ENCODE measurements at regions not wholly inside any gene's neighbourhood (a gene's known extent, or its start where the extent isn't known, plus 50 kb on each side); places are given as distances from the start of the nearest gene placed in this dataset.

DNA sequence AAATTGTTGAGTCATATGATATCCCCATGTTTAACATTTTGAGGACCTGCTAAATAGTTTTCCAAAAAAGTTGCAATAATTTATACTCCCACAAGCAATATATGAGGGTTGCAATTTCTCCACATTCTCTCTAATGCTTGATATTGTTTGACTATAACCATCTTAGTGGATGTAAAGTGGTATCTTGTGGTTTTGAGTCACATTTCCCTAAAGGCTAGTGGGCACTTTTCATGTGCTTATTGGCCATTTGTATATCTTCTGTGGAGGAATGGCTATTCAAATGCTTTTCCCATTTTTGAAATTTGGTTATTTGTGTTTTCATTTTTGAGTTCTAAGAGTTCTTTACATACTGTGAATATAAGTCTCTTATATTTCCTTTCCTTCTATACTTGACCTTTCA lies 82.7 kb downstream of the SCG2 start:
- no peak for TF ChIP-seq CTCF (conservative IDR thresholded peaks at IDR 0.05)
- no peak for TF ChIP-seq ZFX (IDR thresholded peaks at IDR 0.05)

All from C4-2B (cell line).